OCI-LY3 (cell line): ENCODE measurements at regions not wholly inside any gene's neighbourhood (a gene's known extent, or its start where the extent isn't known, plus 50 kb on each side); places are given as distances from the start of the nearest gene placed in this dataset.

Experiments used
- H2AFZ ChIP-seq: fragments of 200-600, 300-600 bp; shearing (Covaris generic); 2 replicates; pipeline ENCODE4 v1.6.0; 2014; ENCODE audit warnings: antibody characterized with exemption, low read depth, low read length
- H3K27ac ChIP-seq: fragments of 200-600, 300-600 bp; sonication (generic); 2 replicates; pipeline ENCODE4 v1.5.1; 2014; ENCODE audit warnings: mild to moderate bottlenecking, low read length, moderate library complexity, mixed read lengths
- H3K27me3 ChIP-seq: fragments of 200-600, 300-600 bp; sonication (generic); 2 replicates; pipeline ENCODE4 v1.6.1; 2014; ENCODE audit warnings: low read depth, low read length, mixed read lengths
- H3K36me3 ChIP-seq: fragments of 200-600, 300-600 bp; sonication (generic); replicated peaks from 2 replicates; pipeline ENCODE3; 2014; ENCODE audit warnings: low read depth, low read length, mixed read lengths
- H3K4me1 ChIP-seq: fragments of 300-600, 200-600 bp; sonication (generic); 2 replicates; pipeline ENCODE4 v1.6.1; 2014; ENCODE audit warnings: low read length, mixed read lengths
- H3K4me2 ChIP-seq: fragments of 200-600, 300-600 bp; sonication (generic); 2 replicates; pipeline ENCODE4 v1.6.1; 2014; ENCODE audit warnings: low read length, mixed read lengths
- H3K4me3 ChIP-seq: fragments of 300-600, 200-600 bp; sonication (generic); 2 replicates; pipeline ENCODE4 v1.5.1; 2014; ENCODE audit warnings: antibody characterized with exemption, mild to moderate bottlenecking, low read length, moderate library complexity
- H3K79me2 ChIP-seq: fragments of 300-600, 200-600 bp; shearing (Covaris generic); 2 replicates; pipeline ENCODE4 v1.6.1; 2014; ENCODE audit warnings: mild to moderate bottlenecking, low read length, mixed read lengths
- H3K9ac ChIP-seq: fragments of 300-600, 200-600 bp; shearing (Covaris generic); 2 replicates; pipeline ENCODE4 v1.6.0; 2014; ENCODE audit warnings: mild to moderate bottlenecking, low read length, moderate library complexity
- H3K9me3 ChIP-seq: fragments of 200-600, 300-600 bp; shearing (Covaris generic); 2 replicates; pipeline ENCODE4 v1.6.1; 2014; ENCODE audit warnings: low read length, mixed read lengths; ENCODE audit not compliant: insufficient read depth
- H4K20me1 ChIP-seq: fragments of 200-600, 300-600 bp; sonication (generic); 2 replicates; pipeline ENCODE4 v1.6.1; 2016; ENCODE audit warnings: low read length, mixed read lengths; ENCODE audit not compliant: insufficient read depth
- CTCF ChIP-seq: fragments of 200-600, 300-600 bp; sonication (generic); IDR thresholded peaks from 2 replicates; pipeline ENCODE4 v1.5.1; 2014; ENCODE audit warnings: antibody characterized with exemption, low read length, low read depth
- EZH2phosphoT487 ChIP-seq: fragments of 200-600 bp; shearing (Covaris generic); IDR thresholded peaks from 2 replicates; pipeline ENCODE4 v1.6.1; 2018; ENCODE audit warnings: antibody characterized with exemption, mixed run types, low read depth

GRCh38 chr12:67937822-67938221, 51.4 kb upstream of the IFNG-AS1 start:
- no peak overlapping the region for H3K4me3 ChIP-seq
- no peaks in the 10 kb centered on the region for H4K20me1 ChIP-seq
- H3K27ac ChIP-seq = no peak overlapping the region
- H3K27me3 ChIP-seq = peaks cover 34% of the 10 kb centered on the region
- TF ChIP-seq CTCF (peak; percentile 31), EZH2phosphoT487 (no peak)
- no peaks in the 10 kb centered on the region for H3K9me3 ChIP-seq
- H3K4me2 ChIP-seq = no peak overlapping the region
- H3K9ac ChIP-seq = no peak overlapping the region
- H3K36me3 ChIP-seq = no peaks in the 10 kb centered on the region
- H2AFZ ChIP-seq = no peak overlapping the region
- H3K4me1 ChIP-seq = no peaks in the 10 kb centered on the region
- H3K79me2 ChIP-seq = no peaks in the 10 kb centered on the region
